HG02870 (cell line): ENCODE measurements at regions not wholly inside any gene's neighbourhood (a gene's known extent, or its start where the extent isn't known, plus 50 kb on each side); places are given as distances from the start of the nearest gene placed in this dataset.

Experiments used
- ATAC-seq: cut with Tn5 transposase; IDR thresholded peaks from one replicate; pipeline ENCODE4 v1.9.1; 2021; ENCODE audit warnings: mild to moderate bottlenecking, moderate library complexity; ENCODE audit not compliant: unreplicated experiment

- no peak for ATAC-seq
Measured at GRCh38 chr3:163879172-163879571, 1199.1 kb downstream of the SI start.

DNA sequence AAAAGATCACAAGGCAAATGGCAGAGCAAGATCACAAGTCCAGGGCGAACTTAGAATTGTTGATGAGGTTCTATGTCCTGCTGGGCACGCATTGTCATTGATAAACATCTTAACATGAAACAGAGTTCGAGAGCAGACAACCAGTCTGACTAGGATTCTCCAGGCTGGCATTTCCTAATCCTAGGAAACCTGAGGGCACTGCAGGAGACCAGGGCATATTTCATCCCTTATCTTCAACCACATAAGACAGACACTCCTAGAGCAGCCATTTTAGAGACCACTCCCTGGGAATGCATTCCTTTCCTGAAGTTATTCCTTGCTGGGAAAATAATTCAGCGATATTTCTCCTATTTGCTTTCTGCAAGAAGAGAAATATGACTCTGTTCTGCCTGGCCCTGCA lies 1199.9 kb downstream of the SI start:
- no peak for ATAC-seq

DNA sequence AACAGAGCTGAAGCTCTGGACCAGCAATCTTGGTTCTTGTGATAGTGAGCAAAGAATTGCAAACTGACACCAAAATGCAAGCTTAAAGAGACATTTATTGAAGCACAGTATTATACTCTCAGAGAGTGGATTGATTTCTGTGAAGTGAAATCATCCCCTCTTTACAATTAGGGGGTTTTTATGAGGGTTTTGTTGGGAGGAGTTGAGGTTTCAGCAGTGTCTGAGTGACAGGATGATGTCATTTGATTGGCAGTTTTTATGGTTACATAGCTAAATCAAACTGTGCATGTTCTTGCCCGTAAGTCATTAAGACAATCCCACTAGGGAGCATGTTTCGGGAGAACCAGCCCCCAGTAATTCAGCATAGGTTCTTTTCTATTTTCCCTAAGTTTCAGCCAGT lies 1200.5 kb downstream of the SI start:
- ATAC-seq = no peak

- ATAC-seq = no peak
Measured at GRCh38 chr3:163863146-163863545, 1215.2 kb downstream of the SI start.

- ATAC-seq = no peak
Measured at GRCh38 chr3:163852233-163852632, 1226.1 kb downstream of the SI start.

DNA sequence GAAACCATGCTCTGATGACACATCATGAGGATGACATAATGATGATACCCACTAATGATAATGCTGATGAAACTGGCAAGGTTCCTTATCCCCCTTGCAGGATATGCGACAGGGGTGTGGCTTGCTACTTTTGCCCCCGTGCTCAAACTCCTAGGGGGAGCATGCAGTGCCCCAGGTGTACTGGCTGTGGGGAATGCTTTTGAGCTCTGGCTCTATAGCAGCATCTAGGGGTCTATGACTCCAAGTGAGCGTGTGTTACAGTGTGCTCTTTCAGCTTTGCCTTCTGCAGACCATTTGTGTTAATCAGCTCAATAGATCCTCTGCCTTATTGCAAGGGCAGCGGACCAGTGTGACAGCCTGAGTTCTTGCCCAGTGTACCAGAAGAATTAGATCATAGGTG lies 1239.5 kb downstream of the SI start:
- no peak for ATAC-seq

- no peak for ATAC-seq
Measured at GRCh38 chr3:163832547-163832946, 1245.7 kb downstream of the SI start.

DNA sequence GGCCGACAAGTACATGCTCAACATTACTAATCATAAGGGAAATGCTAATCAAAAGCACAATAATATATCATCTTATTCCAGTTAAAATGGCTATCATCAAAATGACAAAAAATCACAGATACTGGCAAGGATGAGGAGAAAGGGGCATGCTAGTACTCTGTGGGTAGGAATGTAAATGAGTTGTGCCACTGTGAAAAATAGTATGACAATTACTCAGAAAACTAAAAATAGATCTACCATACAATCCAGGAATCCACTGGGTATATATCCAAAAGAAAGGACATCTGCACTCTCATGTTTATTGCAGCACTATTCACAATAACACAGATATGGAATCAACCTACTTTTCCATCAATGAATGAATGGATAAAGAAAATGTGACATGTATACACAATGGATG lies 1256.5 kb downstream of the SI start:
- ATAC-seq = no peak

- ATAC-seq = no peak
Measured at GRCh38 chr3:163817015-163817414, 1261.3 kb downstream of the SI start.

- ATAC-seq = no peak
Measured at GRCh38 chr3:163813935-163814334, 1264.4 kb downstream of the SI start.

GRCh38 chr3:163812006-163812405 lies 1266.3 kb downstream of the SI start:
- ATAC-seq = no peak

DNA sequence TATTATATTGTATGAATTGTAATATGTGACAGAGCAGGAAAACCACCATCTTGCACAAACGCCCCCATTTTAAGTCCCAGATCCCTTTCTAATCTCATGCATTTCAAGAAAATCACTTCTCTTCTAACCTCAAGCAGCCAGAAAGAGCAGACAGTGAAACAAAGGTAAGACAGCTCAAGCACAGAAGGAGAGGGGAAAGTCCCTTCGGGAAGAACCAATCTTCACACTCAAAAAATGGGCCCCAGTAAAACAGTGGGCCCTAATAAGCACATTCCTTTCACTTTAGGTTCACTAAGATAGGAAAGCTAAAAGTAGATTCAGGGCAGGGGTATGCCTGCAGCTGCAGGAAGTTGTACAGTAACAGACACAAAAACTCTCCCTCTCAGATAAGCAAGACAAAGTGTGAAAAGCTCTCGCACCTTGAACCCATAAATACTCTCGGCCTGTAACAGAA lies 1268.7 kb downstream of the SI start:
- peak; percentile 93 for ATAC-seq

GRCh38 chr3:163786416-163786815 lies 1291.9 kb downstream of the SI start:
- no peak for ATAC-seq

DNA sequence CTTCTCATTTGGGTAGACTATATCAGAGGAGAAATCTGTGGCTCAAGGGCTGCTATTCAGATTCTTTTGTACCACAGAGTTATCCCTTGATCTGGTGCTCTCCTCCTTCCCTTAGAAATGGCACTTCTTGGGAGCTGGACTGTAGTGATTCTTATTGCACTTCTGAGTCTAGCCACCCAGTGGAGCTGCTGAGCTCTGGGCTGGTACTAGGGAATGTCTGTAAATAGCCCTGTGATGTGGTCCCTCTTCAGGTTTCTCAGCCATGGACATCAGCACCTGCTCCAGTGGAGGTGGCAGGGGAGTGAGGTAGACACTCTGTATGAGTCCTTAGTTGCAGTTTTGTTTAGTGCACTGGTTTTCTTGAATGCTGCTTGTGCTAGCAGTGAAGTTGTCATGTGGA lies 1292.6 kb downstream of the SI start:
- ATAC-seq = peak; percentile 47

- ATAC-seq = no peak
Measured at GRCh38 chr3:163779396-163780344, 1298.6 kb downstream of the SI start.

DNA sequence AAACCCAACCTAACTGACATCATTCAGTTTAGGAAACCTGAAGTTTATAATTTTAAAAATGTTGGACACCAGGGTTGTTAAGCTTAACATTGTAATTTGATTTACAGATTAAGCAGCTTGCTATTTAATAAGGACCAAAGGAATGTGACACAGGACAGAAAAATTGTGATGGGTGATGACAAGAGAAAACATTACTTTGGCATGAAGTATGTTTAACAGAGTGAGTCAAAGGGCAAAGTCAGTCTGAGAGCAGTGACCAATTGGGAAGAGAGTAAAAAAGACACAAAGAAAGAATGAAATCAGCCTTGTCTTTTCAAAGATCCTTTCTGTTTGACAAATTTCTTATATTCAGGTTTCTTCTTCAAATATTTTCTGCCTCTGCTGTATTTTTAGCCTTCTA lies 1301.6 kb downstream of the SI start:
- ATAC-seq = no peak

DNA sequence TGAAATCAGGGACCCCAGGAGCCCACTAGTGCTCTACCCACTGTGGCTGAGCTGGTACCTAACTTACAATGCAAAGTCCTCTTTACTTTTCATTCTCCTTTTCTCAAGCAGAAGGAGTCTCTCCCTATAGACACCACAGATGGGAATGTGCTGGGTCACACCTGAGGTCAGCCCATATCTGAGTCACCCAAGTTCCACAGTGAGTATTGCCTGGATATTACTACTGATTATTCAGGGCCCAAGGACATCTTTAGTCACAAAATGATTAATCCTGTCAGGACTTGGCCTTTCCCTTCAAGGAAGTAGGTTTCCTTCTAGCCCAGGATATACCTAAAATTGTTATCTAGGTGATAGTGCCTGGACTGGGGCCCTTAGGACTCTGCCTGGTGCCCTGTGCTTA lies 1305.2 kb downstream of the SI start:
- ATAC-seq = no peak

DNA sequence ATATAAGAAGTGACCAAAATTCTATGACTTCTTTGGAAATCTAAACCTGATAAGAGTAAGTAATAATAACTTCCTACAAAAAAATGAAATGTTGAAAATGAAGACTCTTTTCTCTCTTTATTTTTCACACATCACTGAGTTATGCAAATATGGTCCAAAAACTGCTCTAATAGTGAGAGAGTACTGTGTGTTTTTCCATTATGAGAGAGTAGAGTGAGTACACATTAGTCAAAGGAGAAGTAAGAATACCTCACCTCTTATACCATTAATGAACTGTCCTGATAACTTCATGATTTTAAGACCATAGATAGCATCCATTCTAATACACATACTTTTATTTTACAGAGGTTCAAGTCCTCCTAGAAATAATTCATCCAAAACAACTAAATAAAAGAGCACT lies 1310.2 kb downstream of the SI start:
- ATAC-seq = peak; percentile 80

DNA sequence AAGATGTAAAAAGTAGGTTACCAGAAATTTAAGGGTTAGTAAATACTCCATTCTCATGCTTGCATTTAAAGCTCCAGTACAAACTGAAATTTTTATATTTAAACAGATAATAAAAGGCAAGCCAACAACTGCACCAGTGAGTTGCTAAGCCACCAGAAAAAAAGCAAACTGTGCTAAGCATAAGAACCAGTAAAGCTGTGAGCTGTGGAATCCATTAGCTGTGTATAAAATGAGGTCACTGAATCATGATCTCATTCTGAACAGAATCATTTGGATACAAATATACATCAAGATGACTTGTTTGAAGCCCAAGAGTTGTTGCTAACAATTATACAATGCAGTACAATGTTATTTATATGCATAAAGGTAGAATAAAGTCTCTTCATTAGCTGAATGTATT lies 1312.2 kb downstream of the SI start:
- ATAC-seq = no peak

GRCh38 chr3:163753033-163753432 lies 1325.3 kb downstream of the SI start:
- ATAC-seq = no peak

- no peak for ATAC-seq
Measured at GRCh38 chr3:163745204-163745603, 1333.1 kb downstream of the SI start.

GRCh38 chr3:163735394-163735793 lies 1342.9 kb downstream of the SI start:
- no peak for ATAC-seq

GRCh38 chr3:163730684-163731083 lies 1347.6 kb downstream of the SI start:
- no peak for ATAC-seq
